Mesenchymal stem cell (in vitro differentiated cells and primary cell): ENCODE measurements at regions not wholly inside any gene's neighbourhood (a gene's known extent, or its start where the extent isn't known, plus 50 kb on each side); places are given as distances from the start of the nearest gene placed in this dataset.

Experiments used
- DNase-seq: peaks from one replicate; pipeline ENCODE4 v3.0.0-alpha.2; 2013
- H2AFZ ChIP-seq: one replicate; pipeline ENCODE4 v1.6.1; 2013; ENCODE audit warnings: low read depth, mild to moderate bottlenecking, control low read depth, inconsistent platforms, low read length, moderate library complexity
- H2AK5ac ChIP-seq: 2 replicates; pipeline ENCODE4 v1.6.1; 2013; ENCODE audit warnings: low read length, moderate library complexity, mild to moderate bottlenecking, inconsistent platforms; ENCODE audit not compliant: severe bottlenecking
- H2BK120ac ChIP-seq: one replicate; pipeline ENCODE4 v1.6.1; 2013; ENCODE audit warnings: low read depth, mild to moderate bottlenecking, inconsistent platforms, low read length, moderate library complexity
- H2BK12ac ChIP-seq, 2 experiments: one replicate each; pipeline ENCODE4 v1.6.1; 2013; ENCODE audit warnings: inconsistent platforms in 2 of 2, low read length in 2 of 2, mild to moderate bottlenecking in 2 of 2, moderate library complexity in 2 of 2, control low read depth in 1 of 2
- H2BK15ac ChIP-seq: one replicate; pipeline ENCODE4 v1.6.1; 2013; ENCODE audit warnings: mild to moderate bottlenecking, low read depth, inconsistent platforms; ENCODE audit not compliant: poor library complexity, severe bottlenecking
- H2BK5ac ChIP-seq: 2 replicates; pipeline ENCODE4 v1.6.1; 2013; ENCODE audit warnings: low read depth, mild to moderate bottlenecking, low read length, control low read depth, inconsistent platforms; ENCODE audit not compliant: poor library complexity, severe bottlenecking
- H3K14ac ChIP-seq, 2 experiments: one replicate each; pipeline ENCODE4 v1.6.1; 2013; ENCODE audit warnings: inconsistent platforms in 2 of 2, low read length in 2 of 2, control low read depth in 1 of 2, mild to moderate bottlenecking in 1 of 2, moderate library complexity in 1 of 2
- H3K18ac ChIP-seq, 2 experiments: one replicate each; pipeline ENCODE4 v1.6.1; 2013; ENCODE audit warnings: inconsistent platforms in 2 of 2, low read length in 2 of 2, control low read depth in 1 of 2, low read depth in 1 of 2, mild to moderate bottlenecking in 1 of 2
- H3K23ac ChIP-seq, 2 experiments: one replicate each; pipeline ENCODE4 v1.6.1; 2013; ENCODE audit warnings: inconsistent platforms in 2 of 2, low read length in 2 of 2, mild to moderate bottlenecking in 2 of 2, moderate library complexity in 2 of 2, control low read depth in 1 of 2
- H3K27ac ChIP-seq: 2 replicates; pipeline ENCODE4 v1.5.1; 2013; ENCODE audit warnings: mild to moderate bottlenecking, moderate library complexity, low read length, control low read depth, inconsistent platforms; ENCODE audit not compliant: poor library complexity, severe bottlenecking
- H3K27me3 ChIP-seq, 2 experiments: 2 replicates each; pipeline versions ENCODE4 v1.6.1 to v1.7.0; 2013; ENCODE audit warnings: low read length in 2 of 2, mild to moderate bottlenecking in 2 of 2, moderate library complexity in 2 of 2, control low read depth in 1 of 2, inconsistent platforms in 1 of 2; ENCODE audit not compliant: control insufficient read depth in 1 of 2, insufficient read depth in 1 of 2
- H3K36me3 ChIP-seq, 2 experiments: 2 replicates each; pipeline versions ENCODE4 v1.6.1 to v1.7.0; 2013; ENCODE audit warnings: low read length in 2 of 2, control low read depth in 1 of 2, inconsistent platforms in 1 of 2, low read depth in 1 of 2, mild to moderate bottlenecking in 1 of 2; ENCODE audit not compliant: insufficient read depth in 2 of 2, control insufficient read depth in 1 of 2
- H3K4ac ChIP-seq, 2 experiments: one replicate each; pipeline ENCODE4 v1.6.1; 2013; ENCODE audit warnings: inconsistent platforms in 2 of 2, low read length in 2 of 2, mild to moderate bottlenecking in 2 of 2, moderate library complexity in 2 of 2, control low read depth in 1 of 2, low read depth in 1 of 2
- H3K4me1 ChIP-seq: 2 replicates; pipeline ENCODE4 v1.6.1; 2013; ENCODE audit warnings: low read depth, low read length, control low read depth; ENCODE audit not compliant: control insufficient read depth, insufficient read depth
- H3K4me2 ChIP-seq: 2 replicates; pipeline ENCODE4 v1.6.1; 2013; ENCODE audit warnings: low read length, mild to moderate bottlenecking, inconsistent platforms; ENCODE audit not compliant: poor library complexity, severe bottlenecking
- H3K4me3 ChIP-seq, 2 experiments: 2 replicates each; pipeline versions ENCODE4 v1.5.1 to v1.7.0; 2013; ENCODE audit warnings: low read length in 2 of 2, mild to moderate bottlenecking in 2 of 2, control low read depth in 1 of 2, low read depth in 1 of 2; ENCODE audit not compliant: insufficient read depth in 1 of 2
- H3K79me1 ChIP-seq: replicated peaks from 2 replicates; pipeline ENCODE4 v1.6.1; 2013; ENCODE audit warnings: mild to moderate bottlenecking, control low read depth, low read length, inconsistent platforms; ENCODE audit not compliant: poor library complexity, severe bottlenecking
- H3K9ac ChIP-seq: 2 replicates; pipeline ENCODE4 v1.7.0; 2013; ENCODE audit warnings: mild to moderate bottlenecking, low read length, moderate library complexity
- H3K9me3 ChIP-seq: 2 replicates; pipeline ENCODE4 v1.7.0; 2013; ENCODE audit warnings: mild to moderate bottlenecking, low read length; ENCODE audit not compliant: control insufficient read depth
- H4K8ac ChIP-seq: one replicate; pipeline ENCODE4 v1.6.1; 2013; ENCODE audit warnings: inconsistent platforms, mild to moderate bottlenecking, low read length, moderate library complexity
- H4K91ac ChIP-seq: one replicate; pipeline ENCODE4 v1.6.1; 2013; ENCODE audit warnings: mild to moderate bottlenecking, low read length, inconsistent platforms
- WGBS: methylation state at CpG from one replicate; pipeline ENCODE4 v1.1.7; 2013; ENCODE audit warnings: mixed read lengths; 5-methylcytosine and 5-hydroxymethylcytosine counted together

- Histone ChIP-seq H3K4me3 (no peak overlapping the region), H3K4me2 (no peak overlapping the region), H2BK15ac (no peak overlapping the region), H3K4ac (no peak overlapping the region), H3K27me3 (no peaks in the 10 kb centered on the region), H2BK12ac (no peak overlapping the region), H3K36me3 (no peaks in the 10 kb centered on the region), H2AK5ac (no peak overlapping the region), H3K18ac (no peak overlapping the region), H4K8ac (no peak overlapping the region), H3K4me1 (no peaks in the 10 kb centered on the region), H3K23ac (no peak overlapping the region), H4K91ac (no peak overlapping the region), H3K9ac (no peak overlapping the region), H3K9me3 (no peaks in the 10 kb centered on the region), H3K14ac (no peak overlapping the region), H3K79me1 (no peaks in the 10 kb centered on the region), H3K27ac (no peak overlapping the region), H2AFZ (no peak overlapping the region), H2BK5ac (no peak overlapping the region), H2BK120ac (no peak overlapping the region)
- WGBS: 69% methylated on average over 1 of the region's 3 CpGs
- DNase-seq: no peak
These were observed 547.2 kb downstream of the KCNJ2 start for GRCh38 chr17:70716551-70716950.

GRCh38 chr17:70717042-70717441 lies 547.7 kb downstream of the KCNJ2 start:
- Histone ChIP-seq H2BK120ac (no peak overlapping the region), H3K18ac (no peak overlapping the region), H3K79me1 (no peaks in the 10 kb centered on the region), H3K36me3 (no peaks in the 10 kb centered on the region), H2BK15ac (no peak overlapping the region), H3K9ac (no peak overlapping the region), H3K23ac (no peak overlapping the region), H3K27me3 (no peaks in the 10 kb centered on the region), H3K14ac (no peak overlapping the region), H3K27ac (no peak overlapping the region), H4K91ac (no peak overlapping the region), H3K4me2 (no peak overlapping the region), H3K4me3 (no peak overlapping the region), H2BK12ac (no peak overlapping the region), H4K8ac (no peak overlapping the region), H3K4me1 (no peaks in the 10 kb centered on the region), H2AK5ac (no peak overlapping the region), H3K9me3 (no peaks in the 10 kb centered on the region), H2AFZ (no peak overlapping the region), H2BK5ac (no peak overlapping the region), H3K4ac (no peak overlapping the region)
- whole genome bisulfite sequencing: 86% methylated on average over 1 of the region's 1 CpG
- DNase-seq: no peak

DNA sequence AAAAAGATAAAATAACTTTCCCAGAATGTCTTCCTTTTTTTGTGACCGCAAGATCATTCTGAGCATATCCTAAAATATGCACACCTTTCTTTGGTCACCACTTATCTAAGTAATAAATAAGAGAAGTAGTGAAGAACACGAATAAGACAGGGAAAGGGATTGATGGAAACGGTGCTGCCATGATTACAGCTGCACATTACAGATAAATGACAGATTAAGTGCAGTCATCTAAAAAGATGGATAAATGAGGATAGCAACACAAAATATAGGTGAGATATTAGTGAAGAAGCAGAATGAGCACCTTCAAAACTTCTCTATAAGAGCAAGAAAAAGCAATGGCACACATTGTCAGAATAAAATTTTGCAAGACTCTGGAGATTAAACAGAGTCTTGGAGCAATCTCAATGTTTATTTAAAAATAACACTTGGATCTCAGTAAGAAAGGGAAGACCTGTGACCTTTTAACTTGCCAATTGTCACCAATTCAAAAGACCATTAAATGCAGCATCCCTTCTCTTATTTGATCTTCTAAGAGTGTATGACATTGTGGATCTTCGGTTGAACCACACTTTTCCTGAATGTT lies 567.1 kb downstream of the KCNJ2 start:
- no peak overlapping the region for H3K18ac ChIP-seq
- no peak overlapping the region for H2BK120ac ChIP-seq
- no peak overlapping the region for H3K14ac ChIP-seq
- 79% methylated on average over 2 of the region's 4 CpGs for WGBS
- no peak overlapping the region for H4K91ac ChIP-seq
- H3K4me1 ChIP-seq: no peaks in the 10 kb centered on the region
- H3K79me1 ChIP-seq: no peaks in the 10 kb centered on the region
- no peak overlapping the region for H3K4me3 ChIP-seq
- H3K4me2 ChIP-seq: no peak overlapping the region
- no peaks in the 10 kb centered on the region for H3K27me3 ChIP-seq
- H3K9me3 ChIP-seq: no peaks in the 10 kb centered on the region
- no peak overlapping the region for H2BK5ac ChIP-seq
- H3K36me3 ChIP-seq: no peaks in the 10 kb centered on the region
- no peak overlapping the region for H3K4ac ChIP-seq
- no peak overlapping the region for H3K23ac ChIP-seq
- no peak overlapping the region for H2BK12ac ChIP-seq
- no peak overlapping the region for H2AK5ac ChIP-seq
- no peak overlapping the region for H2BK15ac ChIP-seq
- no peak overlapping the region for H2AFZ ChIP-seq
- no peak overlapping the region for H4K8ac ChIP-seq
- no peak overlapping the region for H3K9ac ChIP-seq
- H3K27ac ChIP-seq: no peak overlapping the region
- no peak for DNase-seq

DNA sequence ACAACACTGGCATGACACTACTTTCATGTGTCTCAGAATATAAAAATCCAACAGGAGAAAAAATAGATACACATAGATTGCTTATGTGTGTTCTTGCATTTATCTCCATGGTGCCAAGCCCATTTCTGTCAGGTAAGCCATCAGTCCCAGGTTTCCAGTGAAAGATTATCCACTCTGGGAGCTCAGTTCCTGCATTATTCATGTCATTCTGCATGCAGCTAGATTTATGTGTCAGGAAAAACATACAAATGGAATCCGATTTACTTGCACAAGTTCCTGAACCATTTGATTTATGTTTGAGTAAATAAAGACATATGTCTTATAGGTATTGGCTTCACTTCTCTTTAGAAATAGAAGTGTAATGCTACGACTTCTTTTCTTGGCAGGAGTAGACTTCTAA lies 569.7 kb downstream of the KCNJ2 start:
- no peak overlapping the region for H2BK15ac ChIP-seq
- H3K36me3 ChIP-seq: no peaks in the 10 kb centered on the region
- no peak overlapping the region for H3K9ac ChIP-seq
- H2BK120ac ChIP-seq: no peak overlapping the region
- H3K4ac ChIP-seq: no peak overlapping the region
- H4K91ac ChIP-seq: no peak overlapping the region
- H3K14ac ChIP-seq: no peak overlapping the region
- H3K4me3 ChIP-seq: no peak overlapping the region
- WGBS: 63% methylated on average over 2 of the region's 2 CpGs
- no peaks in the 10 kb centered on the region for H3K79me1 ChIP-seq
- no peak overlapping the region for H2BK5ac ChIP-seq
- no peak overlapping the region for H4K8ac ChIP-seq
- no peak overlapping the region for H2AK5ac ChIP-seq
- H3K18ac ChIP-seq: no peak overlapping the region
- H3K23ac ChIP-seq: no peak overlapping the region
- H3K9me3 ChIP-seq: no peaks in the 10 kb centered on the region
- no peak overlapping the region for H2BK12ac ChIP-seq
- no peaks in the 10 kb centered on the region for H3K4me1 ChIP-seq
- H3K27ac ChIP-seq: no peak overlapping the region
- no peak overlapping the region for H2AFZ ChIP-seq
- no peak for DNase-seq
- H3K4me2 ChIP-seq: no peak overlapping the region
- H3K27me3 ChIP-seq: no peaks in the 10 kb centered on the region
